GM12878 (cell line): ENCODE measurements at regions not wholly inside any gene's neighbourhood (a gene's known extent, or its start where the extent isn't known, plus 50 kb on each side); places are given as distances from the start of the nearest gene placed in this dataset.

Experiments
- ATAC-seq: fragments of 200-7000 bp; cut with Tn5 transposase; 3 replicates; pipeline ENCODE4 v1.9.1; 2020; ENCODE audit warnings: mild to moderate bottlenecking, moderate library complexity
- BruUV-seq: library from RNA; stranded (reverse); fragments of 400-500 nt; replicated peaks from 2 replicates; lab custom pipeline; 2021; lab: Mats Ljungman, UMichigan
- CTCF ChIA-PET: fragments of 300-600 bp; sonication (Branson Sonifier 250); formaldehyde crosslinking; extraction: SDS; loops from one replicate; lab custom pipeline; 2021; ENCODE audit warnings: inconsistent platforms; lab: Yijun Ruan, JAX
- POLR2A ChIA-PET: fragments of 350-600 bp; formaldehyde crosslinking; extraction: SDS; loops from one replicate; lab custom pipeline; 2021; ENCODE audit warnings: inconsistent platforms; lab: Charles Lee
- RAD21 ChIA-PET: fragments of 300-600 bp; sonication (Branson Sonifier 250); formaldehyde crosslinking; loops from one replicate; lab custom pipeline; 2023; ENCODE audit warnings: antibody characterized with exemption; ENCODE audit not compliant: unreplicated experiment; lab: Charles Lee
- SMC1A ChIA-PET: fragments of 300-600 bp; sonication (Branson Sonifier 250); formaldehyde crosslinking; loops from one replicate; lab custom pipeline; 2023; ENCODE audit not compliant: unreplicated experiment, uncharacterized antibody; lab: Charles Lee
- DNase-seq: peaks from one replicate; pipeline ENCODE4 v3.0.0-alpha.2; 2011; ENCODE audit warnings: low read depth, low spot score
- FAIRE-seq: peaks from 3 replicates; lab custom pipeline; 2011; peaks lifted over from hg19 to GRCh38; lab: Jason Lieb, UNC
- H2AFZ ChIP-seq: 2 replicates; pipeline ENCODE4 v1.6.0; 2011; ENCODE audit warnings: low read depth, low read length, control low read depth; ENCODE audit not compliant: control insufficient read depth
- H3K27ac ChIP-seq: 2 replicates; pipeline ENCODE4 v1.5.1; 2011; ENCODE audit warnings: control low read depth; ENCODE audit not compliant: control insufficient read depth, insufficient read depth
- H3K27me3 ChIP-seq, 2 experiments: replicated peaks in 1 of 2; 2 replicates each; pipeline versions ENCODE4 v1.6.0 to v1.6.1; 2011; ENCODE audit warnings: low read length in 1 of 2; ENCODE audit not compliant: control insufficient read depth in 2 of 2, insufficient read depth in 2 of 2
- H3K36me3 ChIP-seq, 2 experiments: 2 replicates each; pipeline ENCODE4 v1.5.1; 2011; ENCODE audit warnings: low read length in 1 of 2; ENCODE audit not compliant: control insufficient read depth in 2 of 2, insufficient read depth in 2 of 2
- H3K4me1 ChIP-seq: 2 replicates; pipeline ENCODE4 v1.6.1; 2011; ENCODE audit warnings: mild to moderate bottlenecking, low read length, moderate library complexity, mixed read lengths; ENCODE audit not compliant: control insufficient read depth, insufficient read depth
- H3K4me2 ChIP-seq: 2 replicates; pipeline ENCODE4 v1.6.0; 2011; ENCODE audit warnings: control low read depth; ENCODE audit not compliant: control insufficient read depth, insufficient read depth
- H3K4me3 ChIP-seq: fragments of 200-600 bp; sonication (generic); 2 replicates; pipeline ENCODE4 v1.5.1; 2016
- H3K79me2 ChIP-seq: 2 replicates; pipeline ENCODE4 v1.6.0; 2011; ENCODE audit warnings: low read length; ENCODE audit not compliant: control insufficient read depth, insufficient read depth
- H3K9ac ChIP-seq: 2 replicates; pipeline ENCODE4 v1.8.0; 2011; ENCODE audit warnings: low read length, control low read depth, mixed read lengths; ENCODE audit not compliant: control insufficient read depth, insufficient read depth
- H3K9me3 ChIP-seq: replicated peaks from 3 replicates; pipeline ENCODE4 v1.5.1; 2011; ENCODE audit warnings: mild to moderate bottlenecking, low read length; ENCODE audit not compliant: control insufficient read depth, insufficient read depth
- H4K20me1 ChIP-seq: 2 replicates; pipeline ENCODE4 v1.6.0; 2011; ENCODE audit not compliant: control insufficient read depth, insufficient read depth
- BCL3 ChIP-seq: IDR thresholded peaks from 2 replicates; pipeline ENCODE4 v1.6.1; 2011; ENCODE audit warnings: borderline replicate concordance, low read depth, mild to moderate bottlenecking, moderate library complexity, low read length; ENCODE audit not compliant: insufficient read depth, poor library complexity, severe bottlenecking
- CBX3 ChIP-seq: fragments of 200-600 bp; sonication (generic); IDR thresholded peaks from 2 replicates; pipeline ENCODE4 v1.6.1; 2016; ENCODE audit warnings: low read depth, borderline replicate concordance
- CBX5 ChIP-seq: sonication (generic); IDR thresholded peaks from 2 replicates; pipeline ENCODE4 v1.6.1; 2016; ENCODE audit warnings: low read depth, moderate library complexity, mild to moderate bottlenecking, inconsistent platforms
- CUX1 ChIP-seq: IDR thresholded peaks from 2 replicates; pipeline ENCODE4 v1.6.1; 2012; ENCODE audit warnings: improper control_type of control experiment, low read depth, low read length; ENCODE audit not compliant: insufficient replicate concordance
- FOXM1 ChIP-seq: IDR thresholded peaks from 2 replicates; pipeline ENCODE4 v1.6.1; 2012; ENCODE audit warnings: low read depth, mild to moderate bottlenecking, inconsistent platforms, low read length, moderate library complexity
- HDAC6 ChIP-seq: fragments of 200-600 bp; sonication (generic); IDR thresholded peaks from one replicate; pipeline ENCODE4 v1.8.0; 2017; ENCODE audit warnings: antibody characterized with exemption; ENCODE audit not compliant: unreplicated experiment
- MXI1 ChIP-seq: fragments of 150-350 bp; IDR thresholded peaks from 2 replicates; pipeline ENCODE4 v1.6.1; 2011; ENCODE audit warnings: low read depth, mild to moderate bottlenecking, inconsistent platforms, low read length, improper control_type of control experiment
- NBN ChIP-seq: fragments of 450-650 bp; IDR thresholded peaks from 2 replicates; pipeline ENCODE4 v1.6.1; 2016
- SP1 ChIP-seq: IDR thresholded peaks from one replicate; pipeline ENCODE4 v1.6.1; 2011; ENCODE audit warnings: low read depth, low read length
- TCF12 ChIP-seq: IDR thresholded peaks from 2 replicates; pipeline ENCODE4 v1.6.1; 2011; ENCODE audit warnings: low read depth, mild to moderate bottlenecking, low read length
- WRNIP1 ChIP-seq: IDR thresholded peaks from 2 replicates; pipeline ENCODE4 v1.6.1; 2011; ENCODE audit warnings: low read depth, low read length, improper control_type of control experiment, borderline replicate concordance
- ZBED1 ChIP-seq: IDR thresholded peaks from 2 replicates; pipeline ENCODE4 v1.6.1; 2016; ENCODE audit warnings: borderline replicate concordance
- ZNF274 ChIP-seq: IDR thresholded peaks from one replicate; pipeline ENCODE4 v1.8.0; 2011; ENCODE audit not compliant: insufficient read length, insufficient read depth
- ZZZ3 ChIP-seq: IDR thresholded peaks from 2 replicates; pipeline ENCODE4 v1.6.1; 2011; ENCODE audit warnings: low read depth; ENCODE audit not compliant: control insufficient read depth, insufficient read length
- WGBS: methylation state at CpG from one replicate; pipeline ENCODE4 v1.1.6; 2016; ENCODE audit warnings: low lambda C conversion rate; ENCODE audit not compliant: insufficient replicate concordance, insufficient coverage; ENCODE audit errors: missing lambda C conversion rate; 5-methylcytosine and 5-hydroxymethylcytosine counted together
- in situ Hi-C: fragments of 300-500 bp; cut with MboI; formaldehyde crosslinking; loops from 9 replicates; pipeline ENCODE4 v1.14.3; 2018; ENCODE audit warnings: mixed read lengths
- intact Hi-C: fragments of 100-400 bp; cut with micrococcal nuclease; formaldehyde crosslinking; loops from one replicate; pipeline ENCODE4 v1.14.2; 2022; ENCODE audit not compliant: unreplicated experiment
- TF ChIP-seq, protein P1 (sequence below): fragments of 450-650 bp; IDR thresholded peaks from 2 replicates; pipeline ENCODE4 v1.6.1; 2014; ENCODE audit warnings: mild to moderate bottlenecking
- TF ChIP-seq, protein P2 (sequence below): IDR thresholded peaks from 2 replicates; pipeline ENCODE4 v1.6.1; 2011; ENCODE audit warnings: borderline replicate concordance, low read depth, mild to moderate bottlenecking, moderate library complexity, mixed read lengths, low read length; ENCODE audit not compliant: insufficient read depth; ENCODE audit errors: extremely low read length

DNA sequence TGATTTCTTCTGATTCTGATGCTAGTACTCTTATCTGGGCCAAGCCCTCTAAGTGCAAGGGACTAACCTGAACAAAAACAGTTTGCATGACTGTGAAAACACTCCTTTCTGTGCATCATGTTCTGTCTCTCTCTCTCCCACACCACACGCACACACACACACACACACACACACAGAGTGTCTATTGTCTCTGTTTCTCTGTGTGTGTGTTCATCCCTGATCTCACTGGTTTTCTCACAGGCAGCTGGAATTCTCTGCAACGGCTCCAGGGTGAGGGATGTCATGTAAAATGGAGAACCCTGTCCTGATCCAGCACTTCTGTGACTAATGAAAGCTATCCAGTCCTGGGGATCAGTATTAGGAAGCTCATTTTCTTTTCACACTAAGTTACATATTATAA lies 453.1 kb upstream of the RGMB start (continued):
- TF ChIP-seq ZBED1 (no peak), ZNF274 (no peak), WRNIP1 (no peak)
- TF ChIP-seq, protein P1, sequence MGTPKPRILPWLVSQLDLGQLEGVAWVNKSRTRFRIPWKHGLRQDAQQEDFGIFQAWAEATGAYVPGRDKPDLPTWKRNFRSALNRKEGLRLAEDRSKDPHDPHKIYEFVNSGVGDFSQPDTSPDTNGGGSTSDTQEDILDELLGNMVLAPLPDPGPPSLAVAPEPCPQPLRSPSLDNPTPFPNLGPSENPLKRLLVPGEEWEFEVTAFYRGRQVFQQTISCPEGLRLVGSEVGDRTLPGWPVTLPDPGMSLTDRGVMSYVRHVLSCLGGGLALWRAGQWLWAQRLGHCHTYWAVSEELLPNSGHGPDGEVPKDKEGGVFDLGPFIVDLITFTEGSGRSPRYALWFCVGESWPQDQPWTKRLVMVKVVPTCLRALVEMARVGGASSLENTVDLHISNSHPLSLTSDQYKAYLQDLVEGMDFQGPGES, result no peak

- no TSS peak for BruUV-seq
- no peak for DNase-seq
- H3K4me3 ChIP-seq, result no peak overlapping the region
- TF ChIP-seq FOXM1 (no peak), SP1 (no peak), ZZZ3 (no peak), CUX1 (no peak), MXI1 (no peak), CBX5 (no peak), BCL3 (no peak), CBX3 (no peak), TCF12 (no peak), HDAC6 (no peak), NBN (no peak)
- TF ChIP-seq, protein P2, sequence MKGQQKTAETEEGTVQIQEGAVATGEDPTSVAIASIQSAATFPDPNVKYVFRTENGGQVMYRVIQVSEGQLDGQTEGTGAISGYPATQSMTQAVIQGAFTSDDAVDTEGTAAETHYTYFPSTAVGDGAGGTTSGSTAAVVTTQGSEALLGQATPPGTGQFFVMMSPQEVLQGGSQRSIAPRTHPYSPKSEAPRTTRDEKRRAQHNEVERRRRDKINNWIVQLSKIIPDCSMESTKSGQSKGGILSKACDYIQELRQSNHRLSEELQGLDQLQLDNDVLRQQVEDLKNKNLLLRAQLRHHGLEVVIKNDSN, result no peak
Observed at GRCh38 chr5:98321361-98321760, 452.1 kb upstream of the RGMB start.

More at GRCh38 chr5:98321361-98321760, 452.1 kb upstream of the RGMB start:
- no peaks in the 10 kb centered on the region for H3K36me3 ChIP-seq
- SMC1A ChIA-PET, result interaction anchor here (0.6 to 1.3 kb wide), 3 partner anchors 13 to 771 kb away, joined by 3 to 4 read pairs (median 4); no protein-coding TSS in a partner anchor
- no peak overlapping the region for H3K4me2 ChIP-seq
- RAD21 ChIA-PET, result no interaction called here
- no peaks in the 10 kb centered on the region for H4K20me1 ChIP-seq
- POLR2A ChIA-PET, result interaction anchor here (1.1 to 1.2 kb wide), 2 partner anchors 10 to 48 kb away, joined by 3 read pairs; no protein-coding TSS in a partner anchor
- no peaks in the 10 kb centered on the region for H3K27me3 ChIP-seq
- intact Hi-C loops, result no loop called here
- WGBS, result 71% methylated on average over 3 of the region's 3 CpGs
- ATAC-seq, result no peak
- no peaks in the 10 kb centered on the region for H3K79me2 ChIP-seq
- FAIRE-seq, result no peak
- in situ Hi-C loops, result no loop called here
- CTCF ChIA-PET, result no interaction called here
- H3K9ac ChIP-seq, result no peak overlapping the region
- no peak overlapping the region for H3K27ac ChIP-seq
- no peak overlapping the region for H2AFZ ChIP-seq
- no peaks in the 10 kb centered on the region for H3K9me3 ChIP-seq
- no peaks in the 10 kb centered on the region for H3K4me1 ChIP-seq
